Prostate gland (tissue), 2 donors: ENCODE measurements at regions not wholly inside any gene's neighbourhood (a gene's known extent, or its start where the extent isn't known, plus 50 kb on each side); places are given as distances from the start of the nearest gene placed in this dataset.

Source experiments
- CTCF ChIP-seq, 4 experiments: fragments of 200-600 bp in 2 of 4; fragments of 450-650 bp in 2 of 4; sonication (generic) in 2 of 4; IDR thresholded peaks; 1 replicate in 3 of 4; 2 replicates in 1 of 4; pipeline ENCODE4 v1.5.1; 2016 to 2019; ENCODE audit warnings: antibody characterized with exemption in 4 of 4, mild to moderate bottlenecking in 2 of 4, moderate library complexity in 2 of 4
- POLR2AphosphoS5 ChIP-seq: sonication (generic); formaldehyde crosslinking; IDR thresholded peaks from one replicate; pipeline ENCODE4 v1.6.1; 2017; ENCODE audit warnings: antibody characterized with exemption

- TF ChIP-seq CTCF (IDR thresholded peaks at IDR 0.05): no peak
- TF ChIP-seq POLR2AphosphoS5: no peak
Observed at GRCh38 chr4:95959633-95960032, 119.7 kb downstream of the PDHA2 start.
